ENCODE measurements at regions not wholly inside any gene's neighbourhood (a gene's known extent, or its start where the extent isn't known, plus 50 kb on each side); places are given as distances from the start of the nearest gene placed in this dataset.
"Not testable (repeated sequence)": the region's sequence is repeated elsewhere in the genome, so short reads cannot be mapped to it uniquely, and the experiment has no call there.

GRCh38 chr6:131427434-131428058, 145.5 kb upstream of the ARG1 start:
- DNase-seq (ENCODE audit: low read depth) = no peak

GRCh38 chr6:131430531-131430930, 142.5 kb upstream of the ARG1 start:
- DNase-seq (ENCODE audit: low read depth) = peak; percentile 82

- no peak for DNase-seq (ENCODE audit: low read depth)
Observed at GRCh38 chr6:131431718-131432117, 141.3 kb upstream of the ARG1 start.

GRCh38 chr6:131433927-131434326, 139.1 kb upstream of the ARG1 start:
- no peak for DNase-seq (ENCODE audit: low read depth)

- DNase-seq (ENCODE audit: low read depth) = no peak
Observed at GRCh38 chr6:131436358-131436757, 136.7 kb upstream of the ARG1 start.

GRCh38 chr6:131443014-131443413, 130.0 kb upstream of the ARG1 start:
- DNase-seq (ENCODE audit: low read depth) = no peak

- DNase-seq (ENCODE audit: low read depth) = no peak
Observed at GRCh38 chr6:131443514-131443913, 129.5 kb upstream of the ARG1 start.

GRCh38 chr6:131445356-131445755, 127.7 kb upstream of the ARG1 start:
- not testable (repeated sequence) for DNase-seq (ENCODE audit: low read depth)

GRCh38 chr6:131450861-131451260, 122.2 kb upstream of the ARG1 start:
- DNase-seq (ENCODE audit: low read depth) = no peak

GRCh38 chr6:131451321-131452144, 121.5 kb upstream of the ARG1 start:
- DNase-seq (ENCODE audit: low read depth) = no peak

- DNase-seq (ENCODE audit: low read depth) = no peak
Observed at GRCh38 chr6:131453803-131454202, 119.2 kb upstream of the ARG1 start.

- DNase-seq (ENCODE audit: low read depth) = no peak
Observed at GRCh38 chr6:131456565-131456964, 116.5 kb upstream of the ARG1 start.

GRCh38 chr6:131459005-131459404, 114.0 kb upstream of the ARG1 start:
- DNase-seq (ENCODE audit: low read depth) = no peak

GRCh38 chr6:131460614-131461000, 112.4 kb upstream of the ARG1 start:
- peak; percentile 61 for DNase-seq (ENCODE audit: low read depth)

GRCh38 chr6:131469130-131469529, 103.9 kb upstream of the ARG1 start:
- no peak for DNase-seq (ENCODE audit: low read depth)

- no peak for DNase-seq (ENCODE audit: low read depth)
Observed at GRCh38 chr6:131470534-131470933, 102.5 kb upstream of the ARG1 start.

- no peak for DNase-seq (ENCODE audit: low read depth)
Observed at GRCh38 chr6:131471331-131471730, 101.7 kb upstream of the ARG1 start.

- not testable (repeated sequence) for DNase-seq (ENCODE audit: low read depth)
Observed at GRCh38 chr6:131473303-131473702, 99.7 kb upstream of the ARG1 start.

- DNase-seq (ENCODE audit: low read depth) = no peak
Observed at GRCh38 chr6:131476362-131476761, 96.7 kb upstream of the ARG1 start.

GRCh38 chr6:131478740-131479211, 94.2 kb upstream of the ARG1 start:
- not testable (repeated sequence) for DNase-seq (ENCODE audit: low read depth)

- no peak for DNase-seq (ENCODE audit: low read depth)
Observed at GRCh38 chr6:131486608-131487007, 86.4 kb upstream of the ARG1 start.

- DNase-seq (ENCODE audit: low read depth) = peak; percentile 12
Observed at GRCh38 chr6:131488780-131489179, 84.2 kb upstream of the ARG1 start.

GRCh38 chr6:131490441-131490840, 82.6 kb upstream of the ARG1 start:
- no peak for DNase-seq (ENCODE audit: low read depth)

Data from RPMI7951 (cell line).